Astrocyte (in vitro differentiated cells and primary cell): ENCODE measurements at regions not wholly inside any gene's neighbourhood (a gene's known extent, or its start where the extent isn't known, plus 50 kb on each side); places are given as distances from the start of the nearest gene placed in this dataset.

Experiments used
- EZH2 ChIP-seq: IDR thresholded peaks from 2 replicates; pipeline ENCODE4 v1.6.1; 2012; ENCODE audit warnings: mild to moderate bottlenecking, low read length, inconsistent platforms; ENCODE audit not compliant: insufficient read depth
- TF ChIP-seq, protein P1 (sequence below): IDR thresholded peaks from 2 replicates; pipeline ENCODE4 v1.5.1; 2011; ENCODE audit warnings: low read depth, mild to moderate bottlenecking, inconsistent platforms, low read length, moderate library complexity; ENCODE audit not compliant: insufficient read depth

- TF ChIP-seq, protein P1, sequence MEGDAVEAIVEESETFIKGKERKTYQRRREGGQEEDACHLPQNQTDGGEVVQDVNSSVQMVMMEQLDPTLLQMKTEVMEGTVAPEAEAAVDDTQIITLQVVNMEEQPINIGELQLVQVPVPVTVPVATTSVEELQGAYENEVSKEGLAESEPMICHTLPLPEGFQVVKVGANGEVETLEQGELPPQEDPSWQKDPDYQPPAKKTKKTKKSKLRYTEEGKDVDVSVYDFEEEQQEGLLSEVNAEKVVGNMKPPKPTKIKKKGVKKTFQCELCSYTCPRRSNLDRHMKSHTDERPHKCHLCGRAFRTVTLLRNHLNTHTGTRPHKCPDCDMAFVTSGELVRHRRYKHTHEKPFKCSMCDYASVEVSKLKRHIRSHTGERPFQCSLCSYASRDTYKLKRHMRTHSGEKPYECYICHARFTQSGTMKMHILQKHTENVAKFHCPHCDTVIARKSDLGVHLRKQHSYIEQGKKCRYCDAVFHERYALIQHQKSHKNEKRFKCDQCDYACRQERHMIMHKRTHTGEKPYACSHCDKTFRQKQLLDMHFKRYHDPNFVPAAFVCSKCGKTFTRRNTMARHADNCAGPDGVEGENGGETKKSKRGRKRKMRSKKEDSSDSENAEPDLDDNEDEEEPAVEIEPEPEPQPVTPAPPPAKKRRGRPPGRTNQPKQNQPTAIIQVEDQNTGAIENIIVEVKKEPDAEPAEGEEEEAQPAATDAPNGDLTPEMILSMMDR, result no peak
- no peak for TF ChIP-seq EZH2
These were observed 159.8 kb downstream of the OR13H1 start for GRCh38 chrX:131703646-131704045.
